HG02938 (cell line): ENCODE measurements at regions not wholly inside any gene's neighbourhood (a gene's known extent, or its start where the extent isn't known, plus 50 kb on each side); places are given as distances from the start of the nearest gene placed in this dataset.

Experiments
- ATAC-seq: cut with Tn5 transposase; IDR thresholded peaks from one replicate; pipeline ENCODE4 v1.9.1; 2021; ENCODE audit warnings: mild to moderate bottlenecking, moderate library complexity; ENCODE audit not compliant: unreplicated experiment

DNA sequence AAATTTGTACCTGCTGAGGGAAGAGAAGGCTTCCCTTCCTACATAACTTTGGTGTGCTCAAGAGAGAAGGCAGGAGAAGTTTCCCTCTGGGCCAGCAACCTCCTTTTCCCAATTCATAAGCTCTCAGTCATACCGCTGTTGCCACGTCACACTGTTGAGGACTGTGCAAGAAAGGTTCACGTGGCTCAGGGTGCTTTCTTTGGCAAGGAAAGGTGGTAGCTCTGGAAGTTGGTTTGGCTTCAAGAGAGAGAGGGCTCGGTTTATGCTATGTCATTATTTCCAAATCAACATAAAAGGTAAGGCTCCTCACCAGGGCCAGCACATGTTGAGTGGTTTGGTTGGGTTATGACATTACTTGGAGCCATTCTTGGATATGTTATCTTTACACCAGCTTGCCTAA lies 77.3 kb downstream of the TNFSF18 start:
- no peak for ATAC-seq

GRCh38 chr1:172976222-172977041 lies 74.3 kb downstream of the TNFSF18 start:
- no peak for ATAC-seq

DNA sequence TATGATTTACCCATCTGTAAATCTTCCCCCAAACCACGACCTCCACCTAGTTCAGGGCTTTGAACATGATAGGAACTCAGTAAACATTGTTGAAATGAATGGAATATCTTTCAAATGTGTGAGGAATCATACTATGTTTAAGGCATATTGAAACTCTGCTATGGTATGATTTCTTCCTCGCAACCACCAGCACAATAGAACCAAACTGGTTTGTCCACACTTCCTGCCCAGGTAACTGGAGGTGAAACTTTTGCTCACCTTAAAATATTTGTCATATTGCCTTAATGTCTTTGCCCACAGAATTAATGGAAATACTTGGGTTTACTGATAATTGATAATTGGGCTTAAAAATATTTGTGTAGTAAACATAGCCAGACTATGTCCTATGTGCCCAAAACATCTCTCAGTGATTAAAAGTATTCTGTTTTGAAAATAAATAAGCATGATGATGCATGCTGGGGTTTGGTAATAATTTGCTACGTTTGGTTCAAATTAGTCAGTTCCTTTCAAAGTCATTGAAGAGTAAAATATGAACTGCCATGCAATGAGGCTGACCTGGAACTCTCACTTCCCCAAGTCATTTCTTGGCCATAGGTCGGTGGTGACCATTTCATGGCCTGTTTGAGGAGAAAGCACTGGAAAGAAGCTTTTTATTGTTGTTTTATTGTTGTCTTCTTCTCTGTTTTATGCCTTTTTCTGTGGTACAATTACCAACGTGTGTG lies 73.3 kb downstream of the TNFSF18 start:
- peak; percentile 62 for ATAC-seq

DNA sequence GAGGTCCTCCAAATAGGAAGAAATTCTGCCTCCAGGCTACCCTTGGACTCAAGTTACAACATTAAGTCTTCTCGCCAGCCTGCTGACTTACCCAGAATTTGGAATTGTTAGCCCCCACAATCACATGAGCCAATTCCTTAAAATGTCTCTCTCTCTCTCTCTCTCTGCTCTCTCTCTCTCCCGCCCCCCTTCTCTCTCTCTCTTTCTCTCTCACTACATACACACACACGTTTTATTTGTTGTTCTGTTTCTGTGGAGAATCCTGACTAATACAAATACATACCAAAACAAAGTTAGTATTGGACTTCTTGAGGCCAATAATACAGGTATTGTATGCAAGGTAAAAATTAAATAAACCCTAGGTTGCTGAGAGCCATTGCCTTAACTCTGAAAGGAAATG lies 72.1 kb downstream of the TNFSF18 start:
- no peak for ATAC-seq

DNA sequence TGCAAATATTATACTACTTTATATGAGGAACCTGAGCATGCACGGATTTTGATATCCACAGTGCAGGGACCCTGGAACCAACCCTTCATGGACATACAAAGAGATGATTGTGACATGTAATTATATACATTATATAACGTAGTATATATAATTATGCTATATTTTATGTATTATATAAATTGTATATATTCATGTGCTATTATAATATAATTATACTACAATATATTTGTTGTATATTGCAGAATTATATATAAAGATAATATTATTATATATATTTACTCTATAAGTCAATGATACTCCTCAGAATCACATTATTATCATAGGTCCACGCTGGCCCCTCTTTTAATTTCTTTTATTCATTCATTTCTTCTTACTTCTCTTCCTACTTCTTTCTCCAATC lies 70.9 kb downstream of the TNFSF18 start:
- no peak for ATAC-seq

DNA sequence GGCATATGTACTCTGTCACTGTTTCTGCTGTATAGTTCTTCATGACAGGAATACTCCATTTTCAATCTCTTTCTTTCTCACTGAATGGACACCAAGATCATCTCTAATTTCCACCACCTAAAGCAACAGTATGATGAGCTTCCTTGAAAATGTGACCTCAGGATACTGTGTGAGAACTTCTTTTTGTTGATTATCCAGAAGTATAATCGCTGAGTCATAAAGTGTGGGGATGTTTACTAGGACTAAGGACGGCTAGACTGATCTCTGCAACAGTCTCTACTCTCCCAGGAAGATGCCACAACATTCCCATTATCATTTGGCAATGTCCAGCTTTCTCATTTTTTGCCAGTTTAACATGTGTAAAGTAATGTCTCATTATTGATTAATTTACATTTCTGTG lies 70.3 kb downstream of the TNFSF18 start:
- no peak for ATAC-seq

DNA sequence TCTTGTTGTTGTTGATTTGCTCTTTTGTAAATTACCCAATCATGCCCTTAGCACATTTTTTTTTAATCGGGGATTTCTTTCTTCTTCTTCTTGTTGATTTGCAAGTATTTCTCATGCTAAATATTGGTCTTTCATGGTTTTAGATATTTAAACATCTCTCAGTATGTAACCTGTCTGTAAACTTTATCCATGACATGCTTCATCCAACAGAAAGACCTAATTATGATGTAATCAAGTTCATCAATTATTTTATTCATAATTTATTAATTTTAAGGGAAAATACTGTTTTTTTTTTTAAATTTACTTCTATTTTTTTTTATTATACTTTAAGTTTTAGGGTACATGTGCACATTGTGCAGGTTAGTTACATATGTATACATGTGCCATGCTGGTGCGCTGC lies 69.8 kb downstream of the TNFSF18 start:
- no peak for ATAC-seq
